Neural cell (in vitro differentiated cells): ENCODE measurements at regions not wholly inside any gene's neighbourhood (a gene's known extent, or its start where the extent isn't known, plus 50 kb on each side); places are given as distances from the start of the nearest gene placed in this dataset.

Experiments used
- RAD21 ChIP-seq: fragments of 450-650 bp; conservative IDR thresholded peaks from 2 replicates; pipeline ENCODE4 v1.6.1; 2014; ENCODE audit warnings: antibody characterized with exemption, mild to moderate bottlenecking, moderate library complexity
- TAF1 ChIP-seq: IDR thresholded peaks from 2 replicates; pipeline ENCODE4 v1.6.1; 2012; ENCODE audit warnings: low read depth
- TF ChIP-seq, protein P1 (sequence below): fragments of 450-650 bp; IDR thresholded peaks from 2 replicates; pipeline ENCODE4 v1.5.1; 2014; ENCODE audit warnings: antibody characterized with exemption, mild to moderate bottlenecking, moderate library complexity; ENCODE audit not compliant: poor library complexity, severe bottlenecking

GRCh38 chr20:54909702-54910101, 434.3 kb downstream of the DOK5 start:
- TF ChIP-seq TAF1 (no peak), RAD21 (no peak)
- TF ChIP-seq, protein P1, sequence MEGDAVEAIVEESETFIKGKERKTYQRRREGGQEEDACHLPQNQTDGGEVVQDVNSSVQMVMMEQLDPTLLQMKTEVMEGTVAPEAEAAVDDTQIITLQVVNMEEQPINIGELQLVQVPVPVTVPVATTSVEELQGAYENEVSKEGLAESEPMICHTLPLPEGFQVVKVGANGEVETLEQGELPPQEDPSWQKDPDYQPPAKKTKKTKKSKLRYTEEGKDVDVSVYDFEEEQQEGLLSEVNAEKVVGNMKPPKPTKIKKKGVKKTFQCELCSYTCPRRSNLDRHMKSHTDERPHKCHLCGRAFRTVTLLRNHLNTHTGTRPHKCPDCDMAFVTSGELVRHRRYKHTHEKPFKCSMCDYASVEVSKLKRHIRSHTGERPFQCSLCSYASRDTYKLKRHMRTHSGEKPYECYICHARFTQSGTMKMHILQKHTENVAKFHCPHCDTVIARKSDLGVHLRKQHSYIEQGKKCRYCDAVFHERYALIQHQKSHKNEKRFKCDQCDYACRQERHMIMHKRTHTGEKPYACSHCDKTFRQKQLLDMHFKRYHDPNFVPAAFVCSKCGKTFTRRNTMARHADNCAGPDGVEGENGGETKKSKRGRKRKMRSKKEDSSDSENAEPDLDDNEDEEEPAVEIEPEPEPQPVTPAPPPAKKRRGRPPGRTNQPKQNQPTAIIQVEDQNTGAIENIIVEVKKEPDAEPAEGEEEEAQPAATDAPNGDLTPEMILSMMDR, result no peak
